Hepatocyte (in vitro differentiated cells): ENCODE measurements at regions not wholly inside any gene's neighbourhood (a gene's known extent, or its start where the extent isn't known, plus 50 kb on each side); places are given as distances from the start of the nearest gene placed in this dataset.

Experiments used
- CTCF ChIP-seq: fragments of 200-600 bp; sonication (generic); IDR thresholded peaks from 2 replicates; pipeline ENCODE4 v1.5.1; 2016; ENCODE audit warnings: antibody characterized with exemption, mild to moderate bottlenecking; ENCODE audit not compliant: poor library complexity
- EZH2 ChIP-seq: fragments of 200-600 bp; sonication (generic); IDR thresholded peaks from 2 replicates; pipeline ENCODE4 v1.6.1; 2016; ENCODE audit warnings: antibody characterized with exemption, mild to moderate bottlenecking, borderline replicate concordance
- EZH2phosphoT487 ChIP-seq: fragments of 200-600 bp; sonication (generic); IDR thresholded peaks from one replicate; pipeline ENCODE4 v1.6.1; 2018; ENCODE audit warnings: antibody characterized with exemption, mild to moderate bottlenecking, low read depth, moderate library complexity; ENCODE audit not compliant: unreplicated experiment, severe bottlenecking

DNA sequence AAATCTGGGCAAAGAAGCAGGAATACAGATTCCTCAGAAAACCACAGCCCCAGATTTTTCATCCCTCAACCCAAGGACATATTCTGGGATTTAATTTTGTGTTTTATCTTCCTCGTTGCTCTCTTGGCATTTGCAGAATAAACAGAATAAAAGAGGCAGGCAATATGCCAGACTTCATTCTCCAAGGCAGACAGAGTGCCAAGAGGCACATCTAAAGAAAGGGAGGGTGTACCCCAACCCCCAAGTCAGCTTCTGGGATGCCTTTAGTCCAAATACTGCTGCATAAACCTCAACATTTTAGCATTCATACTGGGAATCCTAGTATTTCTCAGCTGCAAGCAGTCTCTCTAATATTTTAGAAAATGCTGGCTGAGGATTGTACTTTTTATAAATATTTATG, 629.2 kb downstream of the KLHL13 start:
- TF ChIP-seq CTCF: no peak
- no peak for TF ChIP-seq EZH2phosphoT487
- no peak for TF ChIP-seq EZH2
